GM12878 (cell line): ENCODE measurements at regions not wholly inside any gene's neighbourhood (a gene's known extent, or its start where the extent isn't known, plus 50 kb on each side); places are given as distances from the start of the nearest gene placed in this dataset.

Source experiments
- ATAC-seq: fragments of 200-7000 bp; cut with Tn5 transposase; 3 replicates; pipeline ENCODE4 v1.9.1; 2020; ENCODE audit warnings: mild to moderate bottlenecking, moderate library complexity
- BruUV-seq: library from RNA; stranded (reverse); fragments of 400-500 nt; replicated peaks from 2 replicates; lab custom pipeline; 2021; lab: Mats Ljungman, UMichigan
- CTCF ChIA-PET: fragments of 300-600 bp; sonication (Branson Sonifier 250); formaldehyde crosslinking; extraction: SDS; loops from one replicate; lab custom pipeline; 2021; ENCODE audit warnings: inconsistent platforms; lab: Yijun Ruan, JAX
- POLR2A ChIA-PET: fragments of 350-600 bp; formaldehyde crosslinking; extraction: SDS; loops from one replicate; lab custom pipeline; 2021; ENCODE audit warnings: inconsistent platforms; lab: Charles Lee
- RAD21 ChIA-PET: fragments of 300-600 bp; sonication (Branson Sonifier 250); formaldehyde crosslinking; loops from one replicate; lab custom pipeline; 2023; ENCODE audit warnings: antibody characterized with exemption; ENCODE audit not compliant: unreplicated experiment; lab: Charles Lee
- SMC1A ChIA-PET: fragments of 300-600 bp; sonication (Branson Sonifier 250); formaldehyde crosslinking; loops from one replicate; lab custom pipeline; 2023; ENCODE audit not compliant: unreplicated experiment, uncharacterized antibody; lab: Charles Lee
- DNase-seq: peaks from one replicate; pipeline ENCODE4 v3.0.0-alpha.2; 2011; ENCODE audit warnings: low read depth, low spot score
- FAIRE-seq: peaks from 3 replicates; lab custom pipeline; 2011; peaks lifted over from hg19 to GRCh38; lab: Jason Lieb, UNC
- H2AFZ ChIP-seq: 2 replicates; pipeline ENCODE4 v1.6.0; 2011; ENCODE audit warnings: low read depth, low read length, control low read depth; ENCODE audit not compliant: control insufficient read depth
- H3K27ac ChIP-seq: 2 replicates; pipeline ENCODE4 v1.5.1; 2011; ENCODE audit warnings: control low read depth; ENCODE audit not compliant: control insufficient read depth, insufficient read depth
- H3K27me3 ChIP-seq, 2 experiments: replicated peaks in 1 of 2; 2 replicates each; pipeline versions ENCODE4 v1.6.0 to v1.6.1; 2011; ENCODE audit warnings: low read length in 1 of 2; ENCODE audit not compliant: control insufficient read depth in 2 of 2, insufficient read depth in 2 of 2
- H3K36me3 ChIP-seq, 2 experiments: 2 replicates each; pipeline ENCODE4 v1.5.1; 2011; ENCODE audit warnings: low read length in 1 of 2; ENCODE audit not compliant: control insufficient read depth in 2 of 2, insufficient read depth in 2 of 2
- H3K4me1 ChIP-seq: 2 replicates; pipeline ENCODE4 v1.6.1; 2011; ENCODE audit warnings: mild to moderate bottlenecking, low read length, moderate library complexity, mixed read lengths; ENCODE audit not compliant: control insufficient read depth, insufficient read depth
- H3K4me2 ChIP-seq: 2 replicates; pipeline ENCODE4 v1.6.0; 2011; ENCODE audit warnings: control low read depth; ENCODE audit not compliant: control insufficient read depth, insufficient read depth
- H3K4me3 ChIP-seq: fragments of 200-600 bp; sonication (generic); 2 replicates; pipeline ENCODE4 v1.5.1; 2016
- H3K79me2 ChIP-seq: 2 replicates; pipeline ENCODE4 v1.6.0; 2011; ENCODE audit warnings: low read length; ENCODE audit not compliant: control insufficient read depth, insufficient read depth
- H3K9ac ChIP-seq: 2 replicates; pipeline ENCODE4 v1.8.0; 2011; ENCODE audit warnings: low read length, control low read depth, mixed read lengths; ENCODE audit not compliant: control insufficient read depth, insufficient read depth
- H3K9me3 ChIP-seq: replicated peaks from 3 replicates; pipeline ENCODE4 v1.5.1; 2011; ENCODE audit warnings: mild to moderate bottlenecking, low read length; ENCODE audit not compliant: control insufficient read depth, insufficient read depth
- H4K20me1 ChIP-seq: 2 replicates; pipeline ENCODE4 v1.6.0; 2011; ENCODE audit not compliant: control insufficient read depth, insufficient read depth
- ATF7 ChIP-seq: fragments of 450-650 bp; IDR thresholded peaks from 2 replicates; pipeline ENCODE4 v1.6.1; 2016; ENCODE audit warnings: low read depth, mild to moderate bottlenecking
- E2F8 ChIP-seq: fragments of 450-650 bp; IDR thresholded peaks from 2 replicates; pipeline ENCODE4 v1.6.1; 2018; ENCODE audit warnings: mild to moderate bottlenecking, low read depth, moderate library complexity; ENCODE audit not compliant: partially characterized antibody
- LARP7 ChIP-seq: fragments of 450-650 bp; IDR thresholded peaks from 2 replicates; pipeline ENCODE4 v1.6.1; 2017; ENCODE audit warnings: mild to moderate bottlenecking
- PAX8 ChIP-seq: fragments of 450-650 bp; IDR thresholded peaks from 2 replicates; pipeline ENCODE4 v1.6.1; 2017; ENCODE audit warnings: mild to moderate bottlenecking, moderate library complexity
- PBX3 ChIP-seq: IDR thresholded peaks from 2 replicates; pipeline ENCODE4 v1.6.1; 2011; ENCODE audit warnings: mild to moderate bottlenecking, low read depth, low read length, moderate library complexity; ENCODE audit not compliant: insufficient replicate concordance
- RBBP5 ChIP-seq: fragments of 200-600 bp; sonication (generic); conservative IDR thresholded peaks from 2 replicates; pipeline ENCODE4 v1.6.1; 2016
- RELA ChIP-seq: fragments of 450-650 bp; IDR thresholded peaks from 2 replicates; pipeline ENCODE4 v1.8.0; 2014; ENCODE audit warnings: borderline replicate concordance; ENCODE audit not compliant: partially characterized antibody
- SIN3A ChIP-seq: IDR thresholded peaks from 2 replicates; pipeline ENCODE4 v1.6.1; 2012; ENCODE audit warnings: low read depth, low read length, improper control_type of control experiment
- TARDBP ChIP-seq: IDR thresholded peaks from 2 replicates; pipeline ENCODE4 v1.6.1; 2016; ENCODE audit warnings: borderline replicate concordance
- USF1 ChIP-seq: IDR thresholded peaks from 2 replicates; pipeline ENCODE4 v1.6.1; 2011; ENCODE audit warnings: borderline replicate concordance, low read depth, mild to moderate bottlenecking, moderate library complexity, mixed read lengths, low read length; ENCODE audit not compliant: insufficient read depth; ENCODE audit errors: extremely low read length
- WGBS: methylation state at CpG from one replicate; pipeline ENCODE4 v1.1.6; 2016; ENCODE audit warnings: low lambda C conversion rate; ENCODE audit not compliant: insufficient replicate concordance, insufficient coverage; ENCODE audit errors: missing lambda C conversion rate; 5-methylcytosine and 5-hydroxymethylcytosine counted together
- in situ Hi-C: fragments of 300-500 bp; cut with MboI; formaldehyde crosslinking; loops from 9 replicates; pipeline ENCODE4 v1.14.3; 2018; ENCODE audit warnings: mixed read lengths
- intact Hi-C: fragments of 100-400 bp; cut with micrococcal nuclease; formaldehyde crosslinking; loops from one replicate; pipeline ENCODE4 v1.14.2; 2022; ENCODE audit not compliant: unreplicated experiment
- TF ChIP-seq, protein P1 (sequence below): fragments of 450-650 bp; IDR thresholded peaks from 2 replicates; pipeline ENCODE4 v1.6.1; 2017; ENCODE audit warnings: mild to moderate bottlenecking

GRCh38 chr15:62578960-62579359, 413.9 kb upstream of the C2CD4B start:
- no peaks in the 10 kb centered on the region for H3K9me3 ChIP-seq
- no peak overlapping the region for H2AFZ ChIP-seq
- BruUV-seq: no TSS peak
- intact Hi-C loops (no loop called here), in situ Hi-C loops (no loop called here)
- ATAC-seq (no peak), FAIRE-seq (no peak), DNase-seq (no peak)
- H3K4me3 ChIP-seq: no peak overlapping the region
- no peaks in the 10 kb centered on the region for H4K20me1 ChIP-seq
- H3K4me2 ChIP-seq: no peak overlapping the region
- ChIA-PET CTCF (no interaction called here), RAD21 (no interaction called here), POLR2A (no interaction called here), SMC1A (no interaction called here)
- H3K27me3 ChIP-seq: no peaks in the 10 kb centered on the region; a peak in 1 of 4 replicates
- H3K79me2 ChIP-seq: no peaks in the 10 kb centered on the region
- H3K36me3 ChIP-seq: no peaks in the 10 kb centered on the region
- no peak for TF ChIP-seq USF1
- no peak for TF ChIP-seq SIN3A
- TF ChIP-seq ATF7: no peak
- TF ChIP-seq, protein P1, sequence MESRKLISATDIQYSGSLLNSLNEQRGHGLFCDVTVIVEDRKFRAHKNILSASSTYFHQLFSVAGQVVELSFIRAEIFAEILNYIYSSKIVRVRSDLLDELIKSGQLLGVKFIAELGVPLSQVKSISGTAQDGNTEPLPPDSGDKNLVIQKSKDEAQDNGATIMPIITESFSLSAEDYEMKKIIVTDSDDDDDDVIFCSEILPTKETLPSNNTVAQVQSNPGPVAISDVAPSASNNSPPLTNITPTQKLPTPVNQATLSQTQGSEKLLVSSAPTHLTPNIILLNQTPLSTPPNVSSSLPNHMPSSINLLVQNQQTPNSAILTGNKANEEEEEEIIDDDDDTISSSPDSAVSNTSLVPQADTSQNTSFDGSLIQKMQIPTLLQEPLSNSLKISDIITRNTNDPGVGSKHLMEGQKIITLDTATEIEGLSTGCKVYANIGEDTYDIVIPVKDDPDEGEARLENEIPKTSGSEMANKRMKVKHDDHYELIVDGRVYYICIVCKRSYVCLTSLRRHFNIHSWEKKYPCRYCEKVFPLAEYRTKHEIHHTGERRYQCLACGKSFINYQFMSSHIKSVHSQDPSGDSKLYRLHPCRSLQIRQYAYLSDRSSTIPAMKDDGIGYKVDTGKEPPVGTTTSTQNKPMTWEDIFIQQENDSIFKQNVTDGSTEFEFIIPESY: no peak
- TF ChIP-seq PAX8: no peak
- no peak for TF ChIP-seq RBBP5
- TF ChIP-seq RELA: no peak
- TF ChIP-seq TARDBP: no peak
- TF ChIP-seq E2F8: no peak
- no peak for TF ChIP-seq PBX3
- TF ChIP-seq LARP7: no peak
- WGBS: 0% methylated on average over 1 of the region's 1 CpG
- no peak overlapping the region for H3K9ac ChIP-seq
- no peaks in the 10 kb centered on the region for H3K4me1 ChIP-seq
- H3K27ac ChIP-seq: no peak overlapping the region
